IPS-NIHi7 (cell line): ENCODE measurements at regions not wholly inside any gene's neighbourhood (a gene's known extent, or its start where the extent isn't known, plus 50 kb on each side); places are given as distances from the start of the nearest gene placed in this dataset.
"Not testable (repeated sequence)": the region's sequence is repeated elsewhere in the genome, so short reads cannot be mapped to it uniquely, and the experiment has no call there.

ENCODE experiments used
- DNase-seq: peaks from one replicate; pipeline ENCODE4 v3.0.0; 2012; ENCODE audit warnings: mixed read lengths; ENCODE audit errors: extremely low spot score

DNA sequence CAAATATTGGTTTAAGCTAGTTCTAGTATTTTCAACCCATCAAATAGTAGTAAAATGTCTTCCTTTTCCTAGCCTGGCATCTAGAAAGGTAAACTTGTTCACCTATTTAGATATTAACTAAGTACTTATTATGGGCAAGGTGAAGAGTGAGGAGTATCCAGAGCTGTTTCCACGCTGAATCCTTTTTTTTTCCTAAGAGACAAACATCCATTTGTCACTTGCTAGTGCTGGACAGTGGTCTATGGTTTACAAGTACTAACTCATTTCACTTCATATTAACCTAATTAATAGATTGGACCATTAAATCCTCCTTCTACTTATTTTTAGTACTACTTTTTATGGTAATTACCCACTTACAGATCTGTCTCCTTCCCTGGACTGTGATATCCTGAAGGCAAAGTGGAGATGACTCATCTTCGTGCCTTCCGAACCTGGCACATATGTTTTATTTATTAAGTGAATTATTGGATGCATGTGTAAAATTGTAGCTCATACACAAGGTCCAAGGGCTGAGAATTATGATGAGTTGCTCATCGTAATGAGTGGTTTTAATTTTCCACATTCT is 159.6 kb upstream of the IGFBP3 start:
- DNase-seq, result no peak

DNA sequence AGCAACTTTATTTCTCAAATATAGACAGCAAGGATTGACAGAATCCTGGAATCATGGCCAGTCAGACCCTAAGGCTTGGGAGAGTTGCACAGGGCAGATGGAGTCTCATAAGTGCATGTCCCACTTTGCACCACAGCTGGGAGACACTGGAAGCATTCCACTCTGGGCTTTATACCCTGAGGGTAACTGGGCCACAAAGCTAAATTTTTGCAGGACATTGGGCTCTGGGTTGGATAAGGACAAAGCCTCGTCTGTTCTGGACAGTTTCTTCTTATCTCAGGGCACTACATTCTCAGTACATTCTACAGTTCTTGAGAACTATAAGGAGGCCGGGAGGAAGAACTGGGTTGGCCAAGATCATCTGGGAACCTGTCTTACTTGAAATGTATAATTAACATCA is 158.3 kb upstream of the IGFBP3 start:
- no peak for DNase-seq

DNA sequence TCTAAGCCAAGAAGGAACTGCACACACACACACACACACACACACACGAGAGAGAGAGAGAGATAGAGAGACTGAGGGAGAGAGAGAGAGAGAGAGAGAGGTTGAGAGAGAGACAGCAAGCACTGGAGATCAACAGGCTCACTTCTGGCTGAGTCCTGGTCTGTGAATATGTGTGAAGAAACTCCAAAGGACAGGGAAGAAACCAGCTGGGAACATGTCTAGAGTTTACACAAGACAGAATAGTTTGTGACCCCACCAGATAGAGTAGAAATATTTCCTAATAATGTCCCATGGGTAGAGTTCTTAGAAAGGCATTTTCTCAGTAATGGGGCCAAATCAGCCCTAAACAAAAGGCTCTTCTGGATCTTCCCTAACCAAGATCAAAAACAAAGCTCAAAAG is 155.5 kb upstream of the IGFBP3 start:
- DNase-seq, result no peak

DNA sequence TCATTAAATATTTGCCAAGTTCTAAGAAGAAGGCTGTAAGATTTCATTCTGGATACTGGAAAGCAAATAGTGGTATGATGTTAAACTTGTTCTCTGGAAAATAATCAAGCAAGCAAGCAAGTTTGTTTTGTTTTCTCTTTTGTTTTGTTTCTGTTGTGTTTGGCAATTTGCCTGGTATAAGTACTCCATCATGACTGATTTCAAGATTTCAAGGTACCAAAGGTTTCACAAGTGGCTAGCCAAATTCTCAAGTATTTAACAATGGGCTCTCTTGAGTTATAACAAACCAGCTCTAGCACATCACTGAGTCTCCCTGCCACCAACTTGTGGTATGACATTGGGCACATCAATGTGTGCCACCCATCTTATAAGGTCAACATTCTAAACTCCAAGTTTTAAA is 151.7 kb upstream of the IGFBP3 start:
- no peak for DNase-seq

DNA sequence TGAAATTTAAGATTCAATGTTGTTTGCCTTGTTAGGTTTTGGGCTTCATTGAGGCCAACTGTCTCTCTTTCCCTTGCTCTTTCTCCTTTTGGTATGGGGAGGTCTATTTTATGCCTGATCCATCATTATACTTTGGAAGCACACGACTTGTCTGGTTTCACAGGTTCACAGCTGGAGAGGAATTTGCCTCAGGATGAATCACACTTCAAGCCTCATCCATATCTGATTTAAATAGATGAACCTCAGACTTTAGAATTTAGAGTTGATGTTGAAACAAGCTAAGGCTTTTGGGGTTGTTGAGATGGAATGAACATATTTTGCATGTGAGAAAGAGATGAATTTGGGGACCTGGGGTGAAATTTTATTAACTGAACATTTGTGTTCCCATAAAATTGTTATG is 150.5 kb upstream of the IGFBP3 start:
- DNase-seq, result no peak

DNA sequence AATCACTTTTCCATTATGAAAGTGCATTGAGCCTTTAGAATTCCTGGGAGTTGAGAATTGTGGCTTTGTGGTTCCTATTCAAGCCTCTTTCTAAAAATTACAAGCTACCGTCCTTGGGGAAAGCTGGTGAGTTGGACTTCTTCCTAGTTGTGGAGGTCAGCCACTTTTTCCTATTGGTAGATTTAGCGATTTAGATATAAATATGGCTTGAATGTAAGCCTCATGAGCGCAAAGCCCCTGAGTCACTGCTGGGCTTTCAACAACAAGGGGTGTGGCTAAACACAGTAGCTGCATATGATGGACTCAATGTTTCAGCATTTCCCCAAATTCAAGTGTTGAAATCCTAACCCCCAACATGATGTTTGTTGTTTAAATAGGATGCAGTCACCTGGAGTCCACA is 150.0 kb upstream of the IGFBP3 start:
- no peak for DNase-seq

DNA sequence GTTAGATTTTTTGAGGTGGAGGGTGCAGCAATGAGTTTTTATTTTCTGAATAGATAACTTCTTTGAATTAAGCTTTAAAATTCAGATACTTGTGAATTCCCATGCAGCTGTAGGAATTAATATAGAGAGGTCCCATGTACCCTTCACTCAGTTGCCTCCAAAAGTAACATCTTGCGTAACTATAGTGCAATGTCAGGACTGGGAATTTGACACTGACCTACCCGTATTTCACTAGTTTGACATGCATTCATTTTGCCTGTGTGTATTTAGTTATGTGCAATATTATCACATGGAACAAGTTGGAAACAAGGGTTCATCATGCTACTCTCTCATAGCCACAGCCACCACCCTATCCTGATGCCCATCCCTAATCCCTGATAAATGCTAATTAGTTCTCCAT is 147.1 kb upstream of the IGFBP3 start:
- DNase-seq, result no peak

DNA sequence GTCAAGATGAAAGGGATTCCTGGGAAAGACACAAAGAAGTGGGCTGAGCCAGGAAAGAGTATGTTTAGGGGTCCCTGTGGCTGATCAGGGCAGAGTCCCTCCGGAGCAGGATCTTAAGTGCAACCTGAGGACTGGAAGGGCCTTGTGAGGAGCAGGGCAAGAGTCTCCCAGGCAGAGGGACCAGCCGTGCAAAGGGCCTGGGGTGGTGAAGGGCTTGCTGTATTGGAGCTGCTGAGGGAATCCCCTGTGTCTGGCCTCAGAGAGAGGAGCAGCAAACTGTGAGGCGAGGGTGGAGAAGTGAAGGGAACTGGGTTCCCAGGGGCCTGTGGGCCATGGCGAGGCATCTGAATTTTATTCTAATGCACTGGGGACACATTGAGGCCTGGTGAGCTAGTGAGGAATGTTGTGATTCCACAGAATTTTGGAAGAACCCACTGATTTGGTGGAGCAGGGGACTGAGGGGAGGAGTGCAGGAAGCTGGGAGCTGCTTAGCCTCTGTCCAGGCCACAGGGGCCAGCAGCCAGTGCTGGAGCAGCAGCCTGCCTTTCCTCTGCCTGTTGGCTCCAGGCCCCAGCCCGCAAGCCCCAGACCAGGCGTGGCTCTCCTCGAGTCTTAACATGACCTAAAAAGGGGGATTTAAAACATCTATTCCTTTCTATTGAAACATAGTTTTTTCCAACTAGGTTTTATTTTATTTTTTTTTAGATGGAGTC is 138.4 kb upstream of the IGFBP3 start:
- DNase-seq, result no peak

DNA sequence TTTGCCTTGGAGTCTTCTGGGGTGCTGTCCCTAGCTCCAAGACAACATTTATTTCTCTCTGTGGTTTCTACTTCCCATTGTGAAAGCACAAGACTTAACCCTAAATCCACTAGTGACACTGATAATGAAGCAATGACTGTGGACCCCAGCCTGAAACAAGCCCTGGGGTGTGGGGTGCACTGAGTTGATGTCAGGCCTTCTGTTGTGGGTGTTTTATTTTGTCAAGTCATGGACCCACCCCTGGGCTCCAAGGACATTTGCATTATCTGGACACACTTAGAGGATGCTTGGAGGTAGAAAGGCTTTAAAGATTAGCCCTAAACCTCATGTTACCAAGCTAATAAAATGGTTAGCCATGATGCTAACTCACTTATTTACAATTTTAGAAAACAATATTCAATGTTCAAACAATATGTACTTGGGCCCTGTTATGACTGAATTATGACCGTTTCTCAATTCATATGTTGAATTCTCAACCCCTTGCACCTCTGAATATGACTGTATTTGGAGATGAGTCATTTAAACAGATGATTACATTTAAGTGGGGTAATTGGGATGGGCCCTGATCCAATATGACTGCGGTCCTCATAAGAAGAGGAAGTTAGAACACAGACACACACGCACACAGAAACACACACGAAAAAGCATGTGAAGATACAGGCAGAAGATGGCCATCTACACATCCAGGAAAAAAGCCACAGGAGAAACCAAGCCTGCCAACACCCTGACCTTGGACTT is 137.2 kb upstream of the IGFBP3 start:
- DNase-seq, result no peak

DNA sequence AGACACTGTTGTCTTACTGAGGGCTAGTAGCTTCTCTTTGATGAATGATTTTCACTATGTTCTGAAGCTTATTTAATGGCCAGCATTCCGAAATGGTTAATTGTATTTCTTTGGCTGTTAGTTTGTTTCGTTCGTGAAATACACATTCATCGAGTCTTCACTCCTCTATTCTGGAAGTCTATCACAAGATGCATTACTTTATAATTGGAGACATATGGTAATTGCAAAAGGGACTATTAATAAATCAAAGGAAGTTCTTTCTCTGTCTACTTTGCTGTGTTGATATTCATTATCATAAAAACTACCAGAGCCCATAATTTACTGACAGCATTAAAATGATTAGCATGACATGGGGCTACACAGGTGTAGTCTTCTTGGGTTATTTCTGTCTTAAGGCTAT is 133.8 kb upstream of the IGFBP3 start:
- DNase-seq, result no peak

DNA sequence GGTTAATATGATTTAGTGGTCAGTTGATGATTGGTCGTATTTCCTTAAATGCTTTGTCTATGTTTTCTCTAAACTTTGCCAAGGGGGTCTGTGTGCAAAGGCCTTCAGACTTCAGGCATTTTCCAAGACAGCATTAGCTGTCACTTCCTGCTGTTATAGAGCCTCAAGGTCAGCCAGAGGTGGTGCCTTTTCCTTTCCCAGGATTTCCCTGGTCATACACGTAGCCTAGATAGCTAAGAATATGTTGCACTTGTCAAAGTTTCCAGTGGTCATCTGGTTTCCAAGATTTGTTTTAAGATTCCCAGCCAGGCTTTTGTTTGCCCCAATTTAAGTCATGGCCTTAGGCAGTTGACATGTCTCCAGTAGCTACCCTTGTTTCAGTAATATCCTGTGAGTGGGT is 133.2 kb upstream of the IGFBP3 start:
- DNase-seq, result no peak

DNA sequence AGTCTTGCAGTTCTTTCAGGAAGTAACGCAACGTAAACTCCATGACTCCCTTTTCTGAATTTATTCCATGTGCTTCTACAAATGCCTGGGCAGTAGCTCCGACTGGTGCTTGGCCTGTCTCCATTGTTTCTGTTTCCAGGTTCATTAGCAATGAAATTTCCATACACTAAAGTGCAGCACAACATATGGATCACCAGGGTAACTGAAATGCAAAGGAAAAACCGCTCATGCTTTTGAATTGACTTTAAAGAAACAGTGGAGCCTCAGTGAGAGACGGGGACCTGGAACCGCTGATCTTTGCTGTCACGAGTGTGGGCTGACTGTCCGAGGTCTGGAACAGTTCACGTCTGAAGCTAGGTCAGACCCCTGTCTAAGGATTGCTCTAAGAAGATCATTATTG is 126.5 kb upstream of the IGFBP3 start:
- DNase-seq, result no peak

DNA sequence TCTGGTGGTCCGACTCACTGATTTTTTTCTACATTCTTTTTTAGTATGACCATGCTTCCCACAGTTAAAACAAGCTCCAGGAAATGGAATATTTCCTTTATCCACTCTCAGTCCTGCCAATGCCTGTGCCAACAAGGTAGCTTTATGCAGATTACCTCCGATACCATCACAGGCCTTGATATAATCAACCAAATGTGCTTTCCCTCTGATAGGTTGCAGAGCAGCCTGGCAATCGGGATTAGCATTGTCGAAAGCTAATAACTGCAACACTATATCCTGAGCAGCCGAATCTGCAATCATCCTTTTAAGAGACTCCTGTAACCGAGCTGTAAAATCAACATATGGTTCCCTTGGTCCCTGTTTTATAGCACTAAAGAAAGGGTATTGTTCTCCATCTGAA is 122.3 kb upstream of the IGFBP3 start:
- not testable (repeated sequence) for DNase-seq

DNA sequence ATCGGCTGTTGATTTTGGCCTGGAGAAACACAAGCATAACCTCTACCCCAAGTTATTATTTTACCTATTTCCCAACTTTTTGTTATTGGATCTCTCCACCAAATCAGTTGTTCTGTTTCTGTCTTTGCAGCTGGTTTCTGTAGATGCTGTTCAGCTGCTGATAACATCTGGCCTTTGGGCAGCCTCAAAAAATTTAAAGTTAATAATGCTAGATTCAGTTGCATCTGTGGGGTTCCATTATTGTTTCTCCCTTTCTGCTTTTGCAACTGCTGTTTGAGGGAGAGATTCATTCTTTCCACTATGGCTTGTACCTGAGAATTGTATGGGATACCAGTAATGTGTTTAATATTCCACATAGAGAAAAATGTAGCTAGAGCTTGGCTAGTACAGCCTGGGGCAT is 118.7 kb upstream of the IGFBP3 start:
- DNase-seq, result not testable (repeated sequence)

DNA sequence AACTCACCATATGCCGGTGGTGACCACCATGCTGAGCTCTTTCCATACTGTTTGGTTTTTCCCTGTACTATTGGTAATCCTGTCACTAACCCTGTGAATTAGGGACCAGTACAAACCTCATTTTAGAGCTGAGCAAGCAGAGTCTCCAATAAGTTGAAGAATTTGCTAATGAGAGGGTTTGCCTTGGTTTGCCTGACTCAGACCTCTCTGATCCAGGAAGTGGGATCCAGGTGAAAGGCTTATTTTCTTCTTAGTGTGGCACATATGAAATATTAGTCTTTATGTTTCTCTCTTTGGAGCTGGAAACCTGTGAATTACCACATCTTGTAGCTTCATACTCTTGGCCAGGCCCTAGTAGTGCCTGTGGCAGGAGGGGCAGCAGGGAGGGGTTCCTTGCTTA is 114.1 kb upstream of the IGFBP3 start:
- DNase-seq, result no peak

DNA sequence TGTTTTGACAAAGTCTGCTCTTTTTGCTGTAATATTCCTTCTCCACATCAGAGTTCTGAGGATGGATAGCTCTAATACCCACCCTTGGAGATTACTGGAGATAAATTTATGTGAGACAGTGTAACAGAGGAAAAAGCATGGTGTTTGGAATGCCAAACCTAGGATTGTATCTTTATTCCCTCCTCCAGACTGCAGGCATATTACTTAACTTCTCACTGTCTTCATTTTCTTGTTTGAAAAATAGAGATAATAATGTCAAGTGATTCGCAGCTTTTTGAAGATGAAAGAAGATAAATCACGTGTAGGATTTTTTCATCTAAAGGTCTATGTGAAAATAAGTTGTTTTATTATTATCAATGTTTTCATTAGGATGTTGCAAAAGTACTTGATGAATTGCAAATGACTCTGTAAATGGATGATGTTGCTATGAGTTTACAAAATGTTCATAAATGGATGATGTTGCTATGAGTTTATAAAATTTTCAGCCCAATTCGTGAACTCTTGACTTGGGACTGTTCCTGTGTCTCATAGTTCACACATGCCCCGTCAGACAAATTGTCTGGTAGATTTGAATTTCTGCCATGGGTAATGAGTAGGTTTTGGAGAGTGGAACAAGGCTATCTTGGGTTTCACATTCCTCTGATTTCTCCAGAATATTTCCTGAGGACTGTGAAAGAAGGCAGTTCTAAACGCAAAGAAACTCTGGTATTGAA is 113.1 kb upstream of the IGFBP3 start:
- DNase-seq, result no peak

DNA sequence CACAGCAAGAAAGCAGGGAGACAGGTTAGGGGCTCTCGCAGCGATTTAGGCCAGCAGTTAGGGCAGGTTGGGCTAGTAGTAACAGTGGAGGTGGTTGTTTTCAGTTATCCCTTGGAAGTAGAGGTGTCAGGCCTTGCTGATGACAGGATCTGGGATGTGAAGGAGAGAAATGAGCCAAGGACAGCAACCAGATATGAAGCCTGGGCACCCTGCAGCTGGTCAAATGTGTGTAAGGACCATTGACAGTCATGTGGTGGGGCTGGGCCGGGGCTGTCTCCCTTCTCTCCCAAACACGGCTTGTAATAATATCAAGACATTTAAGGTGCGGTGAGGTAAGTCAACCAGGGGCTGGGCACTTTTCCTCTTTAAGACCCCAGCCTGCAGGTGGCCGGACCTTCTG is 112.5 kb upstream of the IGFBP3 start:
- DNase-seq, result no peak

DNA sequence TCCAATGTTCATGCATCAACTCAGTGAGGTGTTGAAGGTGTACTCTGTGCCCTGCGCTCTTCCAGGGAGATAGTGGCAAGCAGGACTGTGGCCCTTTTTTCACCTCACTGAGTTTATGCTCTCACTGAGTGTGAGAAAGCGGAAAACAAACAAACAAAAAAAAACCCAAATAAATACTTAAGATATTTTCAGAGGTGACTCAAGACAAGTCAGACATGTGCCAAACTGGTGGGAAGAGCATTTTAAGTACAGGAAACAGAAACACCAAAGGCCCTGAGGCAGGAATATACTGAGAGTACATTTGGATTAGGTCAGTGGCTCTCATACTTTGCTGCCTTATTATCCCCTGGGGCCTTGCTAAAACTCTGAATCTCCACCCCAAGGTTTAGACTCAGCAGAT is 111.9 kb upstream of the IGFBP3 start:
- DNase-seq, result no peak

DNA sequence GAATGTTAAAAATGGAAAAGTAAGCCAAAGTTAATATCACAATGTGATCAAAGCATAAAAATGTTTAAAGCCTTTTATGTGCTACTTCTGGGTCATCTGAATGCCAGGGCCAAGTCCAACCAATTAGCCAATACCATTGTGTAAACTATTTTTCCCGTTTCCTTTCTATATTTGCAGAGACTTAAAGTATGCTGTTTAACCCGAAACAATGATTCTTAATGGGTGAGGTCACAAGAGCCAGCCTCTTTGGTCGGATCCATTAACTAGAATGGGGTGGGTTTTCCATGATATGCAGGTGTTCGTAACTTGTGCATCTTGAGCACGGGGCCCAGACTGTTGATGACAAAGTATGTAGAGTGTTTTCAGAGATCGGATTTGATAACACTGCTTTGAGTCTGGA is 111.3 kb upstream of the IGFBP3 start:
- DNase-seq, result no peak

DNA sequence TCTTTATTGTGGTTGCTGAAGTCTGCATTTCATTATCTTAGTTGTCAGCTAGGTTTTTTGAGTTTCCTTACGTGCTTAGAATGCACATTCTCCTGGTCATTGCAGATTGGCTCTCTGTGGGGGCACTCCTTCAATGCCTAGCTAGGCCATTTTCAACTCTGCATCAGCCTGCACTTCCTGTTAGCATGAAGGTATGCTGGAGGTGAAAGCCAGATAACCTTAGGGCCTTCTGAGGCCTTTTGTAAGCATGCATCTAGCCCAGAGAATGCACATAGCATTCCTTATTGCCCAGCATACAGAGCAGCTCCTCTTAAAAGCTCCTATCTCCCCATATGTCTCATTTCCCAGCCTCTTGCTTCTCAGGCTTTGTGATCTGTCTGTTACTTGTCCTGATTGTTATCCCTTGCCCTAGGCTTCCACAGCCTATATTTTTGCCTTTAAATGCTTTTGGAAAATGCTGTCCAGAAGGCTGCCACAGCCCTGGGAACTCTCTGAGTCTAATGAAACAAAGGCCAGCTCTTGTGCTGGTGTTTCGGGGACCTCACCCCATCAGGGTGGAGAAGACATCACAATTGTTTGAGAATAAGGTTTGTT is 108.1 kb upstream of the IGFBP3 start:
- DNase-seq, result no peak

DNA sequence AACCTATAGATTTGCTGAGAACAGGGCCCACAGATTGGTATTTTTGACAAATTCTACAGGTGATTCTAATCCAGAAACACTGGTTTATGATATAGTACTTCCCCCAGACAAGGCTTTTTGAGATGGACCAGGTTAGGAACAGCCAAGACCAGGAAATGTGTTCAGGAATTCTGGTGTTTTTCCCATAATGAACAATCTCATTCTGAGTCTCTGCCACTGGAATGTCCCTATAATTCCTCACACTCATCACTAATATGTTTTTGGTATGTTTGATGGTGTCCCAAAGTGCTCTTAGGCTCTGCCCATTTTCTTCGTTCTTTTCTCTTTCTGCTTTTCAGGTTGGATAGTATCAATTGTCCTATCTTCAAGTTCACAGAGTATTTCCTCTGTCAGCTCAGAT is 107.2 kb upstream of the IGFBP3 start:
- DNase-seq, result no peak

DNA sequence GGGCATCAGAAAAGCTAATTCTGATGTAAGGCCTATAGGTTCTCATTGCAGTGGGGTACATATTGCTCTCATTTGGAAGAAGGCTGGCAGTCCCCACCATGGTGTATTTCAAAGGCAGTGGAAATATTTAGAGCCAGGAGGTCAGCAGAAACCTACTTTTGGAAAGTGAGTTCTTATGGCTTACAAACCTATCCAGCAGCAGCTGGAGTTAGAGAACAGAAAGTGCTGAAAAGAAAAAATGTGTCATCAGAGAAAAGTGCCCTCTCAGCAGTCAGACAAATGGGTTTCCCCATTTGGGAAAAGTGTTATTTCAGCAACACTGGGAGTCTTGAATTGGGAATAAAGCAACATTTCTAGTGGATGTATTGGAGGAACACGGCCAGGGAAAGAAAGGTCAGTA is 105.7 kb upstream of the IGFBP3 start:
- no peak for DNase-seq
